H1 (cell line): ENCODE measurements at regions not wholly inside any gene's neighbourhood (a gene's known extent, or its start where the extent isn't known, plus 50 kb on each side); places are given as distances from the start of the nearest gene placed in this dataset.

Source experiments
- CTCF ChIA-PET: fragments of 300-600 bp; sonication (Branson Sonifier 250); formaldehyde crosslinking; loops from one replicate; lab custom pipeline; 2021; ENCODE audit not compliant: partially characterized antibody; lab: Charles Lee
- POLR2A ChIA-PET: fragments of 300-600 bp; sonication (Branson Sonifier 250); formaldehyde crosslinking; loops from one replicate; lab custom pipeline; 2021; ENCODE audit warnings: inconsistent platforms; ENCODE audit not compliant: partially characterized antibody; lab: Charles Lee
- DNase-seq, 2 experiments: peaks; one replicate each; pipeline versions ENCODE4 v3.0.0 to v3.0.0-alpha.2; 2010 to 2022; ENCODE audit warnings: low spot score in 2 of 2, low read depth in 1 of 2, mixed read lengths in 1 of 2
- FAIRE-seq: peaks from 2 replicates; lab custom pipeline; 2011; peaks lifted over from hg19 to GRCh38; lab: Jason Lieb, UNC
- H2AFZ ChIP-seq: 2 replicates; pipeline ENCODE4 v1.8.1; 2012; ENCODE audit warnings: low read length, inconsistent platforms
- H2AK5ac ChIP-seq: 2 replicates; pipeline ENCODE4 v1.6.1; 2013; ENCODE audit warnings: low read depth, low read length
- H2BK120ac ChIP-seq: replicated peaks from 2 replicates; pipeline ENCODE3; 2013; ENCODE audit warnings: low read depth, low read length, inconsistent platforms
- H2BK12ac ChIP-seq: 2 replicates; pipeline ENCODE4 v1.6.1; 2013; ENCODE audit warnings: low read depth, low read length
- H2BK15ac ChIP-seq: 2 replicates; pipeline ENCODE4 v1.6.1; 2013; ENCODE audit warnings: low read length
- H2BK20ac ChIP-seq: 2 replicates; pipeline ENCODE4 v1.6.1; 2013; ENCODE audit warnings: low read length
- H2BK5ac ChIP-seq: 2 replicates; pipeline ENCODE4 v1.6.1; 2013; ENCODE audit warnings: low read depth, low read length
- H3K14ac ChIP-seq: 2 replicates; pipeline ENCODE4 v1.6.1; 2013; ENCODE audit warnings: inconsistent platforms; ENCODE audit not compliant: insufficient read length
- H3K18ac ChIP-seq: 2 replicates; pipeline ENCODE4 v1.6.1; 2013; ENCODE audit warnings: low read length; ENCODE audit errors: extremely low read depth
- H3K23ac ChIP-seq: 2 replicates; pipeline ENCODE4 v1.6.1; 2013; ENCODE audit warnings: inconsistent platforms; ENCODE audit not compliant: insufficient read length
- H3K23me2 ChIP-seq: 2 replicates; pipeline ENCODE4 v1.6.1; 2013; ENCODE audit warnings: low read depth, low read length
- H3K27ac ChIP-seq: 2 replicates; pipeline ENCODE4 v1.6.1; 2011; ENCODE audit warnings: low read depth, low read length, inconsistent platforms
- H3K27me3 ChIP-seq, 4 experiments: replicated peaks in 1 of 4; 1 replicate in 1 of 4; 2 replicates in 3 of 4; pipeline versions ENCODE4 v1.6.1 to v1.8.1; 2011 to 2013; ENCODE audit warnings: low read length in 3 of 4, mild to moderate bottlenecking in 3 of 4, inconsistent platforms in 2 of 4, mixed read lengths in 2 of 4, moderate library complexity in 1 of 4; ENCODE audit not compliant: control insufficient read depth in 3 of 4, insufficient read depth in 3 of 4; ENCODE audit errors: extremely low read depth in 1 of 4
- H3K36me3 ChIP-seq, 4 experiments: 2 replicates each; pipeline versions ENCODE4 v1.6.1 to v1.8.1; 2011 to 2013; ENCODE audit warnings: mild to moderate bottlenecking in 4 of 4, low read length in 3 of 4, moderate library complexity in 2 of 4, control low read depth in 1 of 4, inconsistent platforms in 1 of 4; ENCODE audit not compliant: insufficient read depth in 4 of 4, control insufficient read depth in 2 of 4
- H3K4ac ChIP-seq: replicated peaks from 2 replicates; pipeline ENCODE3; 2013; ENCODE audit warnings: low read length, low read depth, mixed read lengths, inconsistent platforms; ENCODE audit not compliant: insufficient read length
- H3K4me1 ChIP-seq, 4 experiments: replicated peaks in 1 of 4; 1 replicate in 1 of 4; 2 replicates in 3 of 4; pipeline versions ENCODE4 v1.6.1 to v1.8.1; 2011 to 2013; ENCODE audit warnings: low read length in 3 of 4, inconsistent platforms in 2 of 4, mixed read lengths in 1 of 4; ENCODE audit not compliant: insufficient read depth in 4 of 4, control insufficient read depth in 3 of 4
- H3K4me2 ChIP-seq, 2 experiments: 2 replicates each; pipeline versions ENCODE4 v1.6.1 to v1.8.1; 2011 to 2013; ENCODE audit warnings: low read depth in 2 of 2, low read length in 2 of 2, control low read depth in 1 of 2, inconsistent platforms in 1 of 2, mild to moderate bottlenecking in 1 of 2; ENCODE audit not compliant: insufficient read depth in 1 of 2
- H3K4me3 ChIP-seq, 4 experiments: fragments of 200-600, 300-600 bp in 1 of 4; sonication (generic), shearing (Covaris generic), sonication (Bioruptor Twin) in 1 of 4; 2 replicates each; pipeline versions ENCODE4 v1.5.1 to v1.8.1; 2011 to 2016; ENCODE audit warnings: low read length in 4 of 4, low read depth in 3 of 4, control low read depth in 2 of 4, inconsistent platforms in 2 of 4, mild to moderate bottlenecking in 2 of 4, mixed read lengths in 1 of 4, moderate library complexity in 1 of 4; ENCODE audit not compliant: insufficient read depth in 2 of 4; ENCODE audit errors: extremely low read depth in 1 of 4
- H3K56ac ChIP-seq: replicated peaks from 2 replicates; pipeline ENCODE3; 2013; ENCODE audit warnings: low read depth, mild to moderate bottlenecking, mixed read lengths, low read length, inconsistent platforms; ENCODE audit not compliant: insufficient read length
- H3K79me1 ChIP-seq: 2 replicates; pipeline ENCODE4 v1.6.1; 2013; ENCODE audit warnings: low read depth, low read length, control low read depth
- H3K79me2 ChIP-seq, 2 experiments: 2 replicates each; pipeline versions ENCODE4 v1.6.1 to v1.8.1; 2012 to 2013; ENCODE audit warnings: low read length in 2 of 2, mild to moderate bottlenecking in 2 of 2, inconsistent platforms in 1 of 2; ENCODE audit not compliant: insufficient read depth in 2 of 2, control insufficient read depth in 1 of 2
- H3K9ac ChIP-seq, 4 experiments: replicated peaks in 1 of 4; 1 replicate in 1 of 4; 2 replicates in 3 of 4; pipeline versions ENCODE4 v1.6.1 to v1.8.1; 2011 to 2013; ENCODE audit warnings: low read depth in 3 of 4, low read length in 3 of 4, control low read depth in 2 of 4, mild to moderate bottlenecking in 2 of 4, moderate library complexity in 2 of 4, inconsistent platforms in 1 of 4; ENCODE audit errors: extremely low read depth in 1 of 4
- H3K9me3 ChIP-seq, 2 experiments: 2 replicates each; pipeline versions ENCODE4 v1.6.1 to v1.8.1; 2012 to 2013; ENCODE audit warnings: mild to moderate bottlenecking in 2 of 2, moderate library complexity in 2 of 2, control low read depth in 1 of 2, inconsistent platforms in 1 of 2, low read depth in 1 of 2, low read length in 1 of 2, mixed read lengths in 1 of 2; ENCODE audit not compliant: insufficient read depth in 2 of 2
- H4K20me1 ChIP-seq, 2 experiments: replicated peaks in 1 of 2; 2 replicates each; pipeline versions ENCODE3 to v1.8.1; 2011 to 2013; ENCODE audit warnings: inconsistent platforms in 2 of 2, low read length in 2 of 2, mild to moderate bottlenecking in 1 of 2; ENCODE audit not compliant: insufficient read depth in 2 of 2, control insufficient read depth in 1 of 2
- H4K5ac ChIP-seq: 2 replicates; pipeline ENCODE4 v1.6.1; 2013; ENCODE audit warnings: low read length, low read depth, mixed read lengths, inconsistent platforms; ENCODE audit not compliant: insufficient read length
- H4K8ac ChIP-seq: 2 replicates; pipeline ENCODE4 v1.8.0; 2013; ENCODE audit warnings: mild to moderate bottlenecking, moderate library complexity, low read length, inconsistent platforms; ENCODE audit not compliant: insufficient read depth; ENCODE audit errors: extremely low read depth
- H4K91ac ChIP-seq: replicated peaks from 2 replicates; pipeline ENCODE3; 2013; ENCODE audit warnings: low read length, mixed read lengths, inconsistent platforms; ENCODE audit not compliant: insufficient read length
- BCL11A ChIP-seq, 2 experiments: IDR thresholded peaks; one replicate each; pipeline ENCODE4 v1.6.1; 2011; ENCODE audit warnings: low read depth in 2 of 2, low read length in 2 of 2, mild to moderate bottlenecking in 2 of 2
- CEBPB ChIP-seq: IDR thresholded peaks from 2 replicates; pipeline ENCODE4 v1.6.1; 2012; ENCODE audit warnings: low read depth, low read length
- GTF2F1 ChIP-seq: IDR thresholded peaks from 2 replicates; pipeline ENCODE4 v1.6.1; 2012; ENCODE audit warnings: low read depth, low read length, improper control_type of control experiment, borderline replicate concordance
- HDAC2 ChIP-seq, 2 experiments: fragments of 300-600 bp in 1 of 2; sonication (generic) in 1 of 2; IDR thresholded peaks; 2 replicates each; pipeline ENCODE4 v1.6.1; 2011 to 2012; ENCODE audit warnings: low read depth in 2 of 2, low read length in 2 of 2, mild to moderate bottlenecking in 2 of 2, moderate library complexity in 2 of 2, borderline replicate concordance in 1 of 2, inconsistent platforms in 1 of 2
- KDM1A ChIP-seq: fragments of 200-600, 300-600 bp; sonication (generic); IDR thresholded peaks from 2 replicates; pipeline ENCODE4 v1.7.1; 2016; ENCODE audit warnings: mild to moderate bottlenecking, low read length, borderline replicate concordance
- KDM4A ChIP-seq: IDR thresholded peaks from one replicate; pipeline ENCODE4 v1.7.1; 2012; ENCODE audit warnings: low read depth, mild to moderate bottlenecking, moderate library complexity, low read length, inconsistent platforms; ENCODE audit not compliant: severe bottlenecking
- MAFK ChIP-seq: IDR thresholded peaks from 2 replicates; pipeline ENCODE4 v1.6.1; 2012; ENCODE audit warnings: low read depth, mild to moderate bottlenecking, improper control_type of control experiment, low read length
- MAX ChIP-seq: IDR thresholded peaks from 2 replicates; pipeline ENCODE4 v1.6.1; 2012; ENCODE audit warnings: inconsistent platforms
- NRF1 ChIP-seq: IDR thresholded peaks from 2 replicates; pipeline ENCODE4 v1.6.1; 2011; ENCODE audit warnings: mild to moderate bottlenecking, low read depth, low read length, improper control_type of control experiment
- RBBP5 ChIP-seq: IDR thresholded peaks from 2 replicates; pipeline ENCODE4 v1.7.1; 2012; ENCODE audit warnings: low read depth, mild to moderate bottlenecking, inconsistent platforms, low read length, moderate library complexity, borderline replicate concordance
- RXRA ChIP-seq: IDR thresholded peaks from 2 replicates; pipeline ENCODE4 v1.6.1; 2011; ENCODE audit warnings: low read depth, mild to moderate bottlenecking, low read length, moderate library complexity; ENCODE audit not compliant: insufficient read depth
- TCF12 ChIP-seq: IDR thresholded peaks from 2 replicates; pipeline ENCODE4 v1.6.1; 2011; ENCODE audit warnings: low read depth, mild to moderate bottlenecking, low read length
- TEAD4 ChIP-seq: IDR thresholded peaks from 2 replicates; pipeline ENCODE4 v1.6.1; 2012; ENCODE audit warnings: low read depth, low read length, inconsistent platforms, mixed read lengths
- YY1 ChIP-seq: IDR thresholded peaks from 2 replicates; pipeline ENCODE4 v1.6.1; 2011; ENCODE audit warnings: low read depth, mild to moderate bottlenecking, low read length
- ZNF274 ChIP-seq: IDR thresholded peaks from 2 replicates; pipeline ENCODE4 v1.7.0; 2012; ENCODE audit warnings: low read length, borderline replicate concordance; ENCODE audit errors: extremely low read depth
- WGBS, 2 experiments: shearing (Covaris generic) in 1 of 2; methylation state at CpG; one replicate each; pipeline versions ENCODE4 v1.1.6 to v1.1.7; 2013 to 2015; ENCODE audit warnings: low lambda C conversion rate in 2 of 2, mixed read lengths in 2 of 2, inconsistent platforms in 1 of 2, low coverage in 1 of 2, missing lambda C conversion rate in 1 of 2; ENCODE audit not compliant: insufficient replicate concordance in 2 of 2, insufficient coverage in 1 of 2, insufficient read length in 1 of 2; ENCODE audit errors: extremely low coverage in 1 of 2, missing lambda C conversion rate in 1 of 2; 5-methylcytosine and 5-hydroxymethylcytosine counted together

GRCh38 chr1:238176441-238176840, 285.7 kb upstream of the ZP4 start:
- Histone ChIP-seq H2BK20ac (no peak overlapping the region; the same call in 1 of the 2 replicates), H2AFZ (no peak overlapping the region), H3K36me3 (no peaks in the 10 kb centered on the region), H3K14ac (no peak overlapping the region), H2BK120ac (no peak overlapping the region), H3K79me1 (no peaks in the 10 kb centered on the region), H3K9ac (no peak overlapping the region; a peak in 1 of 7 replicates), H3K27ac (no peak overlapping the region), H4K91ac (no peak overlapping the region), H2AK5ac (no peak overlapping the region), H3K9me3 (no peaks in the 10 kb centered on the region), H2BK12ac (no peak overlapping the region), H4K5ac (no peak overlapping the region), H3K23ac (no peak overlapping the region), H4K20me1 (no peaks in the 10 kb centered on the region), H3K4ac (no peak overlapping the region), H3K56ac (no peak overlapping the region), H3K4me2 (no peak overlapping the region), H3K18ac (no peak overlapping the region), H3K79me2 (no peaks in the 10 kb centered on the region), H3K23me2 (no peaks in the 10 kb centered on the region), H2BK15ac (no peak overlapping the region), H2BK5ac (no peak overlapping the region), H3K27me3 (no peaks in the 10 kb centered on the region), H4K8ac (no peak overlapping the region), H3K4me3 (no peak overlapping the region), H3K4me1 (peaks cover 0 to 10% (median 2%) of the 10 kb centered on the region in 4 experiments; a peak in 3 of 7 replicates)
- POLR2A ChIA-PET, result no interaction called here
- FAIRE-seq, result no peak
- DNase-seq, result no peak
- WGBS, 2 experiments, result 91% methylated on average over 2 of the region's 2 CpGs; no CpG with 5 or more reads in 1 of the 2 experiments
- CTCF ChIA-PET, result interaction anchor here (1.6 kb wide), 1 partner anchor 9 kb away, joined by 4 read pairs; no protein-coding TSS in a partner anchor
- no peak for TF ChIP-seq MAX
- TF ChIP-seq RXRA, result no peak
- no peak for TF ChIP-seq NRF1
- no peak for TF ChIP-seq RBBP5
- TF ChIP-seq GTF2F1, result no peak
- TF ChIP-seq ZNF274, result no peak
- TF ChIP-seq BCL11A (IDR thresholded peaks at IDR 0.05; ENCODE audit: low read depth in 2 of 2, low read length in 2 of 2), result no peak
- TF ChIP-seq KDM1A, result no peak
- no peak for TF ChIP-seq HDAC2 (IDR thresholded peaks at IDR 0.05; ENCODE audit: borderline replicate concordance in 1 of 2, low read depth in 2 of 2, low read length in 2 of 2)
- no peak for TF ChIP-seq YY1
- no peak for TF ChIP-seq MAFK
- no peak for TF ChIP-seq TCF12
- no peak for TF ChIP-seq KDM4A
- TF ChIP-seq CEBPB, result no peak
- TF ChIP-seq TEAD4, result no peak
